ENCODE measurements at regions not wholly inside any gene's neighbourhood (a gene's known extent, or its start where the extent isn't known, plus 50 kb on each side); places are given as distances from the start of the nearest gene placed in this dataset.

DNA sequence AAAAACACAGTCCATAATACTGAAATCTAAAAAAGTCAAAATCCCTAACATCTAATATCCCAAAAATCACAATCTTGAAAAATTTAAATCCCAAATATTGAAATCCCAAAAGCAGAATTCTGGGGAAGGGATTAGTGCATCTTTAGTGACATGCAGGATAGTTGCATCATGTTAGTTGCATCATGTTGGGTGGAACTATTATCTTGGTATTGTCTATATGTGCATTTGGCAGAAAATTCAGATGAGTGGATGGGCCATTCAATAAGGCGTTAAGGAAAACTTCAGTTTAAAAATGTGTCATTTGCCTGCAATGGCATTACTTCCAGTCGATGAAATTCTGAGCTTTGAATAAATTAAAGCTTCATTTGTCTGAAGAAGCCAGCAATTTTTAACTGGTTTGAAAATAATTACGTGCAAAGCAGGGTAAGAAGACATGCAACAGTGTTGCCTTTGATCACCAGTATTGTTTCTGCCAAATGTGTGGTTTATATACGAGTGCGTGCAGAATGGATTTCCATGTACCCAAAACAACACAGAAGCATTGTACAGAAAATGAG lies 221.4 kb upstream of the NFE2L3 start:
- no peak for DNase-seq

DNA sequence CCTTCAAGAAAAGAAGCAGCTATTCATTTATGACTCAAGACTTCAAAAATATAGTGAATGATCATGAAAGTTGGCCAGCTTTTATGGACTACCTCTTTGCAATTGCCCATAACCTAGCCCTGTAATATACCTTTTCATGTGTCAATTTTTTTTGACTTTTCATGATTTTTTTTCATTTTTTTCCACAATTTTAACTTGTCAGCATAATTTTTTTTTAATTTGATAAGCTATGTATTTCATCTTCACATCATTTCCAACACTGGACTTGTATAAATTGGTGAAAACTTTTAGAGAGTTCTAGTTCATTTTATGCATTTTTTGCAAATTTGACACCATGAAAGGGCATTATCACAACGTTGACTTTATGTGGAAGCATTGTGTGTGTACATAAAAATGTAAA lies 220.8 kb upstream of the NFE2L3 start:
- no peak for DNase-seq

DNA sequence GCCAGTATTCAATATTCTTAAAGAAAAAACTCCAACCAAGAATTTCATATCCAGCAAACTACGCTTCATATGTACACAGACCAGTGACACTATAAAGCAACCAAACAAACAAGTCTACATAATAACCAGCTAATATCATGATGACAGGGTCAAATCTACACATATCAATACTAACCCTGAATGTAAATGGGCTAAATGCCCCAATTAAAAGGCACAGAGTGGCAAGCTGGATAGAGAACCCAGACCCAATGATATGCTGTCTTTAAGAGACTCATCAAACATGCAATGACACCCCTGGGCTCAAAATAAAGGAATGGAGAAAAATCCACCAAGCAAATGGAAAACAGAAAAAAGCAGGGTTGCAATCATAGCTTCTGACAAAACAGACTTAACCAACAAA lies 218.1 kb upstream of the NFE2L3 start:
- DNase-seq, result no peak

DNA sequence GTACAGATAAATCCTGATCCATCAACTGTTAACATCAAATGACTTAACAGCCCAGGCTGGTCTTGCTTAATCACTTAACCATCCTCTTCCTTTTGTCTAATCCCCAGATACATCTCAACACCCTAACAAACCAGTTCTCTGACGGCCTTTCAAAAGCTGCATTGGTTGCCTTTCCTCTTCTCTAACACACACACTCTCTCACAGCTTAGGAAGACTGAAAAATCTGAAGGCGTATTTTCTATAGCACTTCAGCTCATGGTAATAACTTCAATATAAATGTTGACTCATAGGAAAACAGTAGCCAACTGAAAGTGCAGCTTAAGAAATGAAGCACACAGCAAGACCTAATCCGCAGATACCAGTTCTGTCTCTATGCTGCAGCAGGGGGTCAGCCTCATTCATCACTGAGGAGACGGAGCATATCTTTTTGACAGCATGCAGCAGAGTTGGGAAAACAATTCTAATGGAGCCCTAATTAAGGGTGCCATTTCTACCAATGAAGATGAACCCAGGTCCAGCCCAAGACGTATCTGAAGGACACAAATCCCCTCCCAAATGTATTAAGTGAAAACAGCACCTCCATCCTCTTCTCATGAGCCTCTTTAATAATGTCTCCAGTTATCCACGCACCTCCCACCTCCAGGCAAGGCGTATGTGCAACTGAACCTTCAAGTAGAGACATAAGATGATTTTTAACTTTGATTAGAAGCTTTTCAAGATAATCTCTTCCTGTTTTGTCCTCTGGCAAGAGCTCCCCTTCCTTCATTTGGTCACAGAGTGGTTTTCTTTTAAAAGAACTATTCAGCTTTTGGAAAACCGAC lies 211.7 kb upstream of the NFE2L3 start:
- no peak for DNase-seq

DNA sequence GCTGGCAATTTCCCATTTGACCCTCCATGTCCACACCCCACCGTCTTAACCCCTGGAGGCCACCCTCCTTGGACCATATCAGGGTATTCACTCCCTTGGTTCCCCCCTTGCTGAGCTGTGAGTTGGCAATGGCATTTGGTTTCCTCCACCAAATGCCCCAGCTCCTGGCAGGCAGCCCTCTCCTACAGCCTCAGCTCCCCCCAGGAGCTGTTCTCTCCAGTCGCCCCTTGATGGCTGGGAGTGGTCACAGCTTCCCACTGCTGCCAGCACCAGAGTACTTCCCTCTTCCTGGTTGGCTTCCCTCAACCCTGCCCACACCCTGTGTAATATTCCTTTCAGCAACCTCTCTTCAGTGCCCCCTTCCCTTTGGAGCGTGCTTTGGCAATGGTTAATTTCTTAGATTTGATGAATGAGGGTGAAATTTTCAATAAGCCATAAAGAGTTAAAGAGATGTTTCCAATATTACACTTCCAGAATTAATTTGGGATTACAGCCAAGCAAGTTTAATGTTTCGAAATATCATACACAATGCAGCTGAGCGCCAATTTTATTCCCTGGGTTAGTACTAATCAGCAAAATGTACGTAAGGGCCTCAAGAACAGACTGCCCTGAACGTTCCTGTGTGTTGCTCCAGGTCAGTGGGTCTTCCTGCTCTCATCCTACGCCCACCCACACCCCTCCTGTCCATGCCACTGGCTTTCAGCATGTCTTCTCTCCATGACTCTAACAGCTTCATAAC lies 207.1 kb upstream of the NFE2L3 start:
- DNase-seq, result no peak

DNA sequence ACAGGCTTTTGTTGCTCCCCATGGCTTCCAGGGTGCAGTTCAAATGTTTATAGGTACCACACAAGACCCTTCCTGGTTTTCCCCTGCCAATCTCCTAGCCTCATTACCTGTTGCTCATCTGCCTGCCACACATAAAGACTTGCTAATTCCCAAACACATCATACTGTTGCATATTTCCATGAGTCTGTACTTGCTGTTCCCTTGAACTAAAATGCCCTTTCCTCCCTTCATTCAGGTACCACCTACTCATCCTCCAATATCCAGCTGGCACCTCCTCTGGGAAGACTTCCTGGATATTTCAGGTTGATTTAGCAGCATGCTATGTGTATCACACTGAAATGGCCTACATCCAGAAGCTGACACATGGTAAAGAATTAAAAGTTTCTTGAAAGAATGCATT lies 206.4 kb upstream of the NFE2L3 start:
- no peak for DNase-seq

DNA sequence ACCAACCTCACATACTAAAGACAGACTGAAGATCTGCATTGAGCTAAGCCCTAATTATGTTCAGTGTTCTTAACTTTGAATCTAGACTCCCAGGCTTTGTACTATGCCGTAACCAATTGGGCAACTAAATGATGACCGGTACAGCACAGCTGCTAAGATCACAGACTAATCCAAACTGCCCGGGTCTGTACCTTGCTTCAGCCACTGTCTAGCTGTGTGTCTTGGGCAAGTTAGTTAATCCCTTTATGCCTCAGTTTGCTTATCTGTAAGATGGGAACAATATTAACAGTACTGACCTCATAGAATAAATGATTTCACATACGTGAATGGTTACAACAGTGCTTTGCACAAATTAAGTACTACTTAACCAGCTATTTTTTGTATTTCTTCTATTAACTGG lies 205.8 kb upstream of the NFE2L3 start:
- DNase-seq, result no peak

DNA sequence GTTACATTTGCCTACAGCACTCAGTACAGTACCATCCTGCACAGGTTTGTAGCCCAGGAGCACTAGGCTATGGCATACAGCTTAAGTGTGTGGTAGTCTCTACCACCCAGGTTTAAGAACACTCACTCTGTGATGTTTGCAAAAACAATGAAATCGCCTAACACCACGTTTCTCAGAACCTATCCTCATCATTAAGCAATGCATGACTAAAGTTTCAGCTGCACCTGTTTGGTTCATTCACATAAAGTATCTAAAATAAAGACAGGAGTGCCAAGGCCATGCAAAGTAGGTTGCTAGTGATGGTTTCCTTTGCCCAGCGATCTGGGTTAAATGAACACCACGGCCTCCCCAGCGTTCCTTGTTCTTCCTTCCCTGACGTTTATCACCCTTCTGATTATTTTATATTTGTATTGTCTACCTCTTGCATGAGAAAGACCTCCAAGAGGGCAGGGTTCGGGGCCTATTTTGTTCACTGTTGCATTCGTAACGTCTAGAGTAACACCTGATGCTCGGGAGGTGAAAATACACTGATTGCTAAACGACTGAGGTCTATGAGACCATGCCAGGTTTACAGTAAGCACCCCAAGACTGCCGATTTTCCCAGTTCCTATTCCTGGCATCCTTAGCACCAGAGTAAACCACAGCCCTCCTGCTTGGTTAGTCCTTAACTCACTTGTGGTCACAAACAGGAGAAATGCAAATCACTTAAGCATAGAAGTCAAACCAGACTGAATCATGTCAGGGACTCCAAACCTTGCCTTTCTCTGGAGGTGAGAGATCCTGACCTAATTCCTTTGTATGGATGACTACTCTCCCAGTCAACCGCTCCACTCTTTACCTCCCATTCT lies 204.1 kb upstream of the NFE2L3 start:
- DNase-seq, result no peak

DNA sequence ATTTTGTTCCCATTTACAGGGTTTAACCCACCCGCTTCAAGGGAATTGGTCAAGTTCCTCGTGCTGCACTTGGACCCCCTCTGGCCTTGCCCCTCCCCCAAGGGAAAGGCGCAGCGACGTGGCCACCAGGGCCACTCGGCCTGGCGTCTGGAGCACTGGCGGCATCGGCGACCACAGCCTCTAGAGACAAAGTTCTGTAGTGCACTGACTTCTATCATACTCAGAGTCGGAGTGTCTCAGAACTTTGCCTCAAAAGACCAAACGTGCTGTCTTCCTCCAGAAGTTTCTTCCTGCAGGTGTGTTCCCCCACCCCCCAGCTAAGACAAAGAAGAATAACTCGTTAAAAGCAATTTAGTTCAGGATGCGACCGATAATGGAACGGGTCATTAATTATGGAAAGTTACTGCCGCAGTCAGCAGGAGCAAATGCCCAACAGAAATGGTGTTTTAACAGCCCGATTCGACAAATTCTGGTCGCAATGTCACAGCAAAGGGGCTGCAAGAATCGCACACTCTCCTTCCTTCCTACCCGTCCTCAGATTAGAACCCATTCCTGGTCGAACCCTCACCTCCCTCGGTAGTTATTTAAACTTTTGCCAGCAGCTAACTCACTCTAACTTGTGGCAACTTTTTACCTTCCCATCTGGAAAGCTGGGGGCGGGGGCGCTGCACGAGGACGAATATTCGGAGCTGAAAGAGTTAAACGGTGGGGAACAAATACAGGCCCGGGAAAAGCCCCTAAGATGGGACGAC lies 202.1 kb upstream of the NFE2L3 start:
- DNase-seq, result no peak

DNA sequence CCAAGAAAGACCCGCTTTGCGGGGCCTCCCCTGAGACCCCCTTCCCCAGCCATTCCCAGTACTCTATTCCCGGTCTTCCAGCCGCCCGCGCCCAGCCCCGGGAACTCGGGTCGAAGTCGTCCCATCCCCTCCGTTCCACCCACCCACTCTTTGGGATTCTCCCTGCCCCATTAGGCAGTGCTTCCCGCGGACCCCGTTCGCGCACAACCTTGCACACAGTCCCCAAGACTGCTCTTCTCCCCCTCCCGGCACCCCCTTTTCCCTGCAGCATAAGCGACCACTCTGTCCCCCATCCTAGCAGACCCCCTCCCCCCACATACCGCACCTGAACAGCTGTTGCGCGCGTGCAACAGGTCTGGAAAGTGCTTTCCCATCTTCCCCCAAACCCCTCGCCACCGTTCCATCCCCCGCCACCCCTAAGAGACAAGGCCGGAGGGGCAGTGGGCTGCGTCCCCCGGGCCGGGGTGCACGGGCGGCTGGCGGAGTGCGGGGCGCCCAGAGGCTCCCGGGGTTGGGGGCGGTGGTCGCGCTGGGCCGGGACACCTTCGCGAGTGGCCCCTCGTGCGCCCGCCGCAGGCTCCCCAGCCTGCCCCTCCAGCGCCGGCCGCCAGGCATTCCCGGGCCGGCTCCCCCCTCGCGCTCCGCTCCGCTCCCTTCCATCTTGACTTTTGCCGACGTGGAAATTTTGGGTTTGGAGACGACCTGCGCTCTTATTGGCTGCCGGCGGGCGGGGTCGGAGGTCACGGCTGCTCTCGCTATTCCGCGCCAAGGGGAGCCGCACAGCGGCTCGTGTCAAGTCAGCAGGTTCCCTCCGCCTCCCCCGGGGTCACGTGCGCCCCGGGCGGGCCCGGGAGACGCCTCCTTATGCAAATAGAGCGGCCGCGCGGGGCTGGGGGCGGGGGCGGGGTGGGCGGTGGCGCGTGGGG lies 201.2 kb upstream of the NFE2L3 start:
- DNase-seq, result peak; percentile 77

DNA sequence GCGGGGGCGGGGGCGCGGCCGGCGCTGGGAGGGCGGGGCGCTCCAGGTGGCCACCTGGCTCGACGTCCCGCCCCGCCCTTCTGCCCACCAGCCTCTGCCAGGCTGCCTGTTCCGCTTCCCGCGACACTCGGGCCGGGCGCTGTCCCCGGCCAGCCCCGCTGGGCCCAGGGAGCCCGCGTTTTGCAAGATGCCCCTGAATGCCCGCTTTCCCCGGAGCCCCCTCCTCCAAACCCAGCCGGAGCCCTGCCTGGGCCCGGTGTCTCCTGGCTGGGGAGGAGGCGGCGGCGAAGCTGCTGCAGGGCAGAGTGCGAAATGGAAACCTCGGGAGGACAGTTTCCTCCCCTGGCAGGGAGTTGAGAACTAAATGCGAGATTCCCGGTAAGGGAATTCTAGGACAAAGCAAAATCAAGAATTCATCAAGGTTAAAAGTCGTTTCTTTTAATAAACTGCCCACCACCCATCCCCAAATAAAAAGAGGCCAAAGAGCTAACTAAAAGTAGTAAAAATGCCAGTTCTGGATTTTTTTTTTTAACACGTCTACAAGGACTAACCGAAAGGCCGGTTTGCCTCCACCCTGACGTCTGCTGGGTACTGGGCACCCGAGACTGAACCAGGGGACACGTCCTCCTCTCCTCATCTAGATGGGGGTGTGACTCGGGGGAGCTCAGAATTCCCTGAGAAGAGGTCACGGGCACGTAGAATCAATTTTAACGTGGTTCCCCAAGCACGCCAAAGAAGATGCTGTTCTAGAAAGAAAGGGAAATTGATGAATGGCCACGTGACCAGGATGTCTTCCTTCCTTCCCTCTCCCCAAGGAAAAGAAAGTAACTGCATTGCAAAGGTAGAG lies 200.4 kb upstream of the NFE2L3 start:
- no peak for DNase-seq

DNA sequence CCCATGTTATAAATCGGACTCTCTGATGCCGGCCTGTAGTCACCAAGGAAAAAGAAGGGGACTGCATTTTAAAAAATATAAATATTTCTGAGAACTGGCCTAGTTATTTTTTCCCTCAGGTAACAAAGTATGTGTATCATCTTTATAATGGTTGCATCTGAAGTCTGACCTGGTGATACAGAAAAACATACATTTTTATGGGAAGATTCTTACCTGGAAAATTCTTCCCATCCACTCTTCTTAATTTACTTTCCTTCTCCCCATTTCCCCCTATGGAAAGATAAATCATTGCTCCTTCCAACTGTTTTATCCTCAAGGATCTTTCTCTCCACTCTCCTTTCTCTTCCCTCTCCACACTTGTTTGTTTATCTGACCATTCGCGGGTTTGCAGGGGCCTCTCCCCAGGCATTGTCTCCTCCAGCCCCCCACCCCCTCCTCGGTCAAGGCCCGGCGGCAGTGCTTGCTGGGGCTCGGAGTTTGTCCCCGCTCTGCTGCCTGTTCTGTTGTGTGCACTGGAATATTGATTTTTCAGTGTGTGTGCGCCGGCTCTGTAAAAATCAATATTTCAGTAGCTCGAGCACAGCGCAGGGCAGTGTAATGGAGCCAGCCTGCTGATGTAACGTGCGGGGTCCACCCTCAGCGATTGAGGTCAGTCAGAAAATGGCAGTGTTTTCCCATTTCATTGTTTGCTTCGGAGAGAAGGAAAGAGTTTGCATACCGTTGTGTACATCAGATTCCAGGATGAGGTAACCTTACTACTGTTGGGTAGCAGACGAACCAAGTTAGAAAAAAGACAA lies 199.5 kb upstream of the NFE2L3 start:
- DNase-seq, result no peak

DNA sequence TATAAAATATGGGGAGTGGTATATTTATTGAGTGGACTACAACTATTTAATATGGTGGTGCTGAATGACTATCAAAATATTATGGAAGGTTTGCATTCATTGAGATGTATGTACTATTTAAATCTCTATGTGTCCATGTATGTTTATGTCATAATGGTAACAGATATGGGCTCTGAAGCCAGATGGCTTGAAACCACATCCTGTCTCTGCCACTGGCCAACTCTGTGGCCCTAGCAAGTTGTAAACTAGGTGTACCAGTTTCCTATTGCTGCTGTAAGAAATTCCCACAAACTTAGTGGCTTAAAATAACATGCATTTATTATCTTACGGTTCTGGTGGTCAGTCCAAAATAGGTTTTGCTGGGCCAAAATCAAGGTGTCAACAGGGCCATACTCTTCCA lies 198.1 kb upstream of the NFE2L3 start:
- no peak for DNase-seq

DNA sequence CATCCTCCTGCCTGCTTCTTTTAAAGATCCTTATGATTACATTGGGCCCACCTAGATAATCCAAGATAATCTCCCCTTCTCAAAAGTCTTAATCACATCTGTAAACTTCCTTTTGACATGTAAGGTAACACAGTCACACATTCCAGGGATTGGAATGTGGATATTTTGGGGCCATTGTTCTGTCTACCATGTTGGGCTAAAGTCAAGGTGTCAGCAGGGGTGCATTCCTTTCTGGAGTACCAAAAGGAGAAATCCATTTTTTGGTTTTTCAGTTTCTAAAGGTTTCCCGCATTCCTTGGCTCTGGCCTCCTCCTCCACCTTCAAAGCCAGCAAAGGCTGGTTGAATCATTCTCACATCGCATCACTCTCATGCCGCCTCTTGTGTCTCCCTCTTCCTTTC lies 197.6 kb upstream of the NFE2L3 start:
- no peak for DNase-seq

DNA sequence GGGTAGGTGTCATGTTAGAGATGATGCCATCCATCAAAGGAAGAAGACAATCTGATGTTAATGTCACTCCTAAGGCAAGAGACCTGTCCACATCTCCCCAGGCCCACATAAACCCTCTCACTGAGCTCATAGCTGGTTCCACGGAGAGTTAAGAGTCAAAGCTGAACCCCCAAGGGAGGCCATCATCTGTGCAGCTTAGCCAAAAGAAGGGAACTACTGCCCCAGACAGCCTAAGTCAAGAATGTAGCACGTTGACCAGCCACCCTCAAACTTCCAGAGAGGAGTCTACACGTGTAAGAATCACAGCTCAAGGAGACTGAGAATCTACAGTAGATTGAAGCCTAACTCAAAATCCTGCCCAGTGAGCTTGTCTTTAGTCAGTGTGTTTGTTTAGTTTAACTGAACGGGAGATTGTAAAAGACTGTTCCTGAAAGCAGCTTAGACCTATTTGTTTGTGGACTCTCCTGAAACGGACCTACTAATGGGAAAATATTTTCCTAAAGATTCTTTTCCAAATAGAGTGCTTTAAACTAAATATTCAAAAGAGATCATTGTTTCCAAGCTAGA lies 192.7 kb upstream of the NFE2L3 start:
- DNase-seq, result no peak

DNA sequence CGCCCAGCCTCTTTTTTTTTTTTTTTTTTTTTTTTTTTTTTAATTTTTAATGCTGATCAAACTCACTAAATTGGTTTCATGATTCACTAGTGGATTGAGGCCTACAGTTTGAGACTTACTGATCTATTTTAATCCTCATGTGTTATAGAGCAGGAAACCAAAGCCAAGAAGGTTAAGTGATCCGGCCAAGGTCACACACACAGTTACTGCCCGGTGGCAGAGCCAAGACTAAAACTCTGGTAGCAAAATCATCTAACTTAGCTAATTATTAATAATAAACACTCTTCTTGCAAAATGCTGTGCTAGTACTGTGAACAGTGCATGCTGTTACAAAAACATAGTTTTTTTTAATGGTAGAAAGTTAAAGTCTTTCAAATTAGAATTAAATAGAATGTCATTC lies 188.3 kb upstream of the NFE2L3 start:
- DNase-seq, result no peak

DNA sequence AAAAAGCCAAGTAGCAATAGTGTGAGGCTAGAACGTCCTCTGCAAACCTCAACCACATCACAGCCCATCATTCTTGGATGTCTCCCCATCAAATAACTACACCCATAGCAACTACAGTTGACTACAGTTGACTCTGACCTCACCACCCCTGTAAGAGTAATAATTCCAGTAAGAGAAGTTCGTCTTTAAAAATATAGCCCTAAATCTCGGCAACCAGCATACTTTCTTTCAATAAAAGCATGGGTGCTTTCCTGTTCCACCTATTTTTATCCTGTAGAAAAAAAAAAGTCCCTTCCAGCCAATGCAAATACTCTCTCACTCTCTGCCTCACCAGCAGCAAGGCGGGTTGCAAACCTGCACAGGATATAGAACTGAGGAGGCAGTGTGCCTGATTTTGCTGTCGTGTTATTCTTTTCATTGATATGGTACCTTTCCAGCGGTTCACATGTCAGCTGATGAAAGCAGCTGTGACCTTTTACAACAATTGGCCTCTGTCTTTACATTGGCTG lies 187.5 kb upstream of the NFE2L3 start:
- no peak for DNase-seq

DNA sequence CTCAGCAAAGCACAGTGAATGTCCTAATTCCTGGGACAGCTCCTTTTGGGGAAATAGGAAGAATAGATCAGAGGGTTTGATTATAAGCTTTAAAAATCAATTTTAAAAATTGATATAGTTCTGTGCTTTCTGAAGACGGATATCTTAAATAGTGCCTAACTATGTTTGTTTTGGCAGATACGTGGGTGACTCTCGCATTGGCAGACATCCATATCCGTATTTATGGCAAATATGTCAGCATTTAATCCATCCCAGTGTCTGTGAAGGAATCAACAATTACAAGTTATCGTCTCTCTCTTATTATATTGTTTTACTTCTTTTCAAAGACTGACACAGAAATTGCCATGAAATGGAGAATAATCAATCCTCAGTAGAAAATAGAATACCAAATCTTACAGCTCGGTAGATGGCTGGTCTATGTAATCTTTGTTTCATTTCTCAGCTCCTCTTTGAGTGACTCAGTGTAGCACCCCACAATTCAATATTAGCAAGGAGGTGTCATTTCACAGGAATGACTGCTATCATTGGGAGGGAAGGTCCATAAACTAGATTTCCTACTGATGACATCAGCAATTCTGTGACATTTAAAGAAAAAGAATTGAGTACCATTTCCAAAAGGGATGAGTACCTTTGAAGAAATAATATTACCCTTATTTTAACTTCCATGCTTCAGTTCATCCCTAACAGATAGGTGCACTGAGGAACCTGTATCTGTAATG lies 186.4 kb upstream of the NFE2L3 start:
- DNase-seq, result no peak
